ENCODE measurements at regions not wholly inside any gene's neighbourhood (a gene's known extent, or its start where the extent isn't known, plus 50 kb on each side); places are given as distances from the start of the nearest gene placed in this dataset.

GRCh38 chr6:885051-885590 lies 192.2 kb upstream of the EXOC2 start:
- peaks cover 2 to 31% (median 9%) of the 10 kb centered on the region in 5 experiments for H3K27me3 ChIP-seq (replicated peaks in 2 of 5; ENCODE audit: control insufficient read depth in 4 of 5, insufficient read depth in 5 of 5, low read length in 4 of 5)
- H3K4me3 ChIP-seq (ENCODE audit: control insufficient read depth in 1 of 7, extremely low read depth in 1 of 7, insufficient read depth in 4 of 7, low read depth in 2 of 7, low read length in 6 of 7) = no peak overlapping the region
- POLR2A ChIA-PET = interaction anchor here (0.7 kb wide), 1 partner anchor 20 kb away, joined by 3 read pairs; no protein-coding TSS in a partner anchor
- WGBS (ENCODE audit: insufficient coverage) = 75% methylated on average over 4 of the region's 7 CpGs
- DNase-seq = no peak
- CTCF ChIA-PET = interaction anchor here (1.2 kb wide), 1 partner anchor 551 kb away, joined by 3 read pairs; no protein-coding TSS in a partner anchor
- no peak overlapping the region for H3K27ac ChIP-seq (ENCODE audit: insufficient read depth in 1 of 2, low read depth in 1 of 2, low read length in 2 of 2, poor library complexity in 1 of 2, severe bottlenecking in 2 of 2)
- H3K4me1 ChIP-seq (ENCODE audit: control extremely low read depth in 1 of 4, control insufficient read depth in 4 of 4, insufficient read depth in 4 of 4, low read length in 3 of 4) = no peaks in the 10 kb centered on the region
- H3K9me3 ChIP-seq (ENCODE audit: control extremely low read depth in 1 of 5, control insufficient read depth in 4 of 5, insufficient read depth in 2 of 5, low read depth in 1 of 5, low read length in 4 of 5) = no peaks in the 10 kb centered on the region
- H3K36me3 ChIP-seq (ENCODE audit: control insufficient read depth in 4 of 4, insufficient read depth in 4 of 4, low read length in 3 of 4) = no peaks in the 10 kb centered on the region

- H3K4me3 ChIP-seq (ENCODE audit: control insufficient read depth in 1 of 7, extremely low read depth in 1 of 7, insufficient read depth in 4 of 7, low read depth in 2 of 7, low read length in 6 of 7) = no peak overlapping the region
- no peaks in the 10 kb centered on the region for H3K4me1 ChIP-seq (ENCODE audit: control extremely low read depth in 1 of 4, control insufficient read depth in 4 of 4, insufficient read depth in 4 of 4, low read length in 3 of 4)
- CTCF ChIA-PET = interaction anchor here (1.2 kb wide), 1 partner anchor 552 kb away, joined by 3 read pairs; no protein-coding TSS in a partner anchor
- H3K27me3 ChIP-seq (replicated peaks in 2 of 5; ENCODE audit: control insufficient read depth in 4 of 5, insufficient read depth in 5 of 5, low read length in 4 of 5) = peaks cover 2 to 31% (median 9%) of the 10 kb centered on the region in 5 experiments
- 100% methylated on average over 1 of the region's 2 CpGs for WGBS (ENCODE audit: insufficient coverage)
- POLR2A ChIA-PET = interaction anchor here (0.7 kb wide), 2 partner anchors 19 to 49 kb away, joined by 3 read pairs; no protein-coding TSS in a partner anchor
- no peaks in the 10 kb centered on the region for H3K36me3 ChIP-seq (ENCODE audit: control insufficient read depth in 4 of 4, insufficient read depth in 4 of 4, low read length in 3 of 4)
- DNase-seq = no peak
- H3K27ac ChIP-seq (ENCODE audit: insufficient read depth in 1 of 2, low read depth in 1 of 2, low read length in 2 of 2, poor library complexity in 1 of 2, severe bottlenecking in 2 of 2) = no peak overlapping the region
- no peaks in the 10 kb centered on the region for H3K9me3 ChIP-seq (ENCODE audit: control extremely low read depth in 1 of 5, control insufficient read depth in 4 of 5, insufficient read depth in 2 of 5, low read depth in 1 of 5, low read length in 4 of 5)
These were observed 191.6 kb upstream of the EXOC2 start for GRCh38 chr6:884570-884969.

GRCh38 chr6:882084-882598 lies 189.2 kb upstream of the EXOC2 start:
- no peak overlapping the region for H3K27ac ChIP-seq (ENCODE audit: insufficient read depth in 1 of 2, low read depth in 1 of 2, low read length in 2 of 2, poor library complexity in 1 of 2, severe bottlenecking in 2 of 2)
- H3K9me3 ChIP-seq (ENCODE audit: control extremely low read depth in 1 of 5, control insufficient read depth in 4 of 5, insufficient read depth in 2 of 5, low read depth in 1 of 5, low read length in 4 of 5) = no peaks in the 10 kb centered on the region
- H3K36me3 ChIP-seq (ENCODE audit: control insufficient read depth in 4 of 4, insufficient read depth in 4 of 4, low read length in 3 of 4) = no peaks in the 10 kb centered on the region
- whole genome bisulfite sequencing (ENCODE audit: insufficient coverage) = 79% methylated on average over 10 of the region's 11 CpGs
- H3K27me3 ChIP-seq (replicated peaks in 2 of 5; ENCODE audit: control insufficient read depth in 4 of 5, insufficient read depth in 5 of 5, low read length in 4 of 5) = peaks cover 2 to 41% (median 9%) of the 10 kb centered on the region in 5 experiments
- ChIA-PET CTCF (no interaction called here), POLR2A (no interaction called here)
- DNase-seq = no peak
- H3K4me3 ChIP-seq (ENCODE audit: control insufficient read depth in 1 of 7, extremely low read depth in 1 of 7, insufficient read depth in 4 of 7, low read depth in 2 of 7, low read length in 6 of 7) = no peak overlapping the region
- no peaks in the 10 kb centered on the region for H3K4me1 ChIP-seq (ENCODE audit: control extremely low read depth in 1 of 4, control insufficient read depth in 4 of 4, insufficient read depth in 4 of 4, low read length in 3 of 4)

DNA sequence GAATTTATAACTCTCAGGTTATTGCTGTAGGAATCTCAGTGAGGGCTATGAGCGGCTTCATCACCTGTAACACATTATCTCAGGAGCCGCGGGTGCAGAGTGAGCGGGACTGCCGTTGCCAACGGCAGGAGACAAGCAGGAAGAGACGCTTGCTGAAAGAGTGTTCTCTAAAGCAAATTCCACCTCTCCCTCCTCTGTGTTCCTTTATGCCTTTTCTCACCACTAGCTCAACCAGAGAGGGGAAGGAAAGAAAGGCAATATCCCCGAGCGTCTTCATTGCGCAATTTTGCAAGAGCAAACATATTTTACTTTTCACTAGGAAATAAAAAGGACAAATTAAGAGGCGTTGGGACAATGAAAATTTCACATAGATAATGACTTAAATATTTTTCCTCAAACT lies 185.2 kb upstream of the EXOC2 start:
- Histone ChIP-seq H3K4me3 (ENCODE audit: control insufficient read depth in 1 of 7, extremely low read depth in 1 of 7, insufficient read depth in 4 of 7, low read depth in 2 of 7, low read length in 6 of 7) (no peak overlapping the region), H3K27me3 (replicated peaks in 2 of 5; ENCODE audit: control insufficient read depth in 4 of 5, insufficient read depth in 5 of 5, low read length in 4 of 5) (peaks cover 3 to 46% (median 11%) of the 10 kb centered on the region in 5 experiments), H3K4me1 (ENCODE audit: control extremely low read depth in 1 of 4, control insufficient read depth in 4 of 4, insufficient read depth in 4 of 4, low read length in 3 of 4) (no peaks in the 10 kb centered on the region), H3K9me3 (ENCODE audit: control extremely low read depth in 1 of 5, control insufficient read depth in 4 of 5, insufficient read depth in 2 of 5, low read depth in 1 of 5, low read length in 4 of 5) (no peaks in the 10 kb centered on the region), H3K36me3 (ENCODE audit: control insufficient read depth in 4 of 4, insufficient read depth in 4 of 4, low read length in 3 of 4) (no peaks in the 10 kb centered on the region), H3K27ac (ENCODE audit: insufficient read depth in 1 of 2, low read depth in 1 of 2, low read length in 2 of 2, poor library complexity in 1 of 2, severe bottlenecking in 2 of 2) (no peak overlapping the region)
- POLR2A ChIA-PET = no interaction called here
- CTCF ChIA-PET = no interaction called here
- no CpG with 5 or more reads among the region's 11 CpGs for WGBS (ENCODE audit: insufficient coverage)
- no peak for DNase-seq

DNA sequence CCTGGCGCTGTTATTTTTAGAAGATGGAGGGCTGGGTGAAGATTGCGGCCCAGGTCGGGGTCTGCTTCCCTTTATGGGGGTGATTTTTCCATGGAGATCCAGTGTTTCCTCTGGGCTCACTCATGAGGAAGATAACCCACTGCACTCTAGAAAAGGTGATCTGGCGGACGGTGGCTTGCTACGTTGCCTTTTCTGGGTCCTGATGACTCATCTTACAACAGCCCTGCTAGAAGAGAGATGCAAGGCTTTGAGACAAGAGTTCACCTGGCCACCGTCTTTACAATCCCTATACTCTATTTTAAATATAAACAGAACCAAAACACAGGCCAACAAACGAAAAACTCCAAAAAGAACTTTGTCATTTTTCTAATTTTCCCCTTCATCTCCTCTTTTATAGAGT lies 182.1 kb upstream of the EXOC2 start:
- Histone ChIP-seq H3K36me3 (ENCODE audit: control insufficient read depth in 4 of 4, insufficient read depth in 4 of 4, low read length in 3 of 4) (no peaks in the 10 kb centered on the region), H3K4me1 (ENCODE audit: control extremely low read depth in 1 of 4, control insufficient read depth in 4 of 4, insufficient read depth in 4 of 4, low read length in 3 of 4) (no peaks in the 10 kb centered on the region), H3K27me3 (replicated peaks in 2 of 5; ENCODE audit: control insufficient read depth in 4 of 5, insufficient read depth in 5 of 5, low read length in 4 of 5) (peaks cover 2 to 32% (median 7%) of the 10 kb centered on the region in 5 experiments), H3K27ac (ENCODE audit: insufficient read depth in 1 of 2, low read depth in 1 of 2, low read length in 2 of 2, poor library complexity in 1 of 2, severe bottlenecking in 2 of 2) (no peak overlapping the region), H3K9me3 (ENCODE audit: control extremely low read depth in 1 of 5, control insufficient read depth in 4 of 5, insufficient read depth in 2 of 5, low read depth in 1 of 5, low read length in 4 of 5) (peaks cover 0 to 3% (median 0%) of the 10 kb centered on the region in 5 experiments), H3K4me3 (ENCODE audit: control insufficient read depth in 1 of 7, extremely low read depth in 1 of 7, insufficient read depth in 4 of 7, low read depth in 2 of 7, low read length in 6 of 7) (no peak overlapping the region)
- 78% methylated on average over 8 of the region's 8 CpGs for WGBS (ENCODE audit: insufficient coverage)
- DNase-seq = no peak
- POLR2A ChIA-PET = no interaction called here
- CTCF ChIA-PET = no interaction called here

DNA sequence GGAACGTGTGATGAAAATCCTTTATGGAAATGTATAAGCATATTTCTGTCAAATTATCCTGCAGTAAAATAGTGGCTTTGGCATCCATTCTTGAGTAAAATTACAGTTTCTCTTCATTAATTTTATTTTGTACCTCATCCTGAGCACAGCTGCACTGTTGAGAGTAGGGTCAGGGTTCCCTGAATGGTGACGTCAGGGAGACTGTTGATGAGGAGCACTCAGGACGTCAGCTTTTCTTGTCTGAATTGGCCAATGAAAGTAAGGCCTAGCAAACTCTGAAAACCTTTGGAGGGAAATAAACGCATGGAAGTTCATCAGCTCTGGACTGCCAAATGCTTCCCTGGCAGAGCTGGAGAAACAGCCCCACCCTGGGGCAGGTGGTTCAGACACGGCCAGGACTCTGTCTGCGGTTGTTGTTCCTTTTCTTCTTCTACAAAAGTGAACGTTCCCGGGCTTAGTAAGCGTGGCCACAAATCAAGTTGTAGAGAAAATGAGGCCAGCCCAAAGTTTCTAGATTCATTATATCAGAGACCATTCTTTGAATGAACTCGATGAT lies 179.7 kb upstream of the EXOC2 start:
- Histone ChIP-seq H3K36me3 (ENCODE audit: control insufficient read depth in 4 of 4, insufficient read depth in 4 of 4, low read length in 3 of 4) (no peaks in the 10 kb centered on the region), H3K4me3 (ENCODE audit: control insufficient read depth in 1 of 7, extremely low read depth in 1 of 7, insufficient read depth in 4 of 7, low read depth in 2 of 7, low read length in 6 of 7) (no peak overlapping the region), H3K27ac (ENCODE audit: insufficient read depth in 1 of 2, low read depth in 1 of 2, low read length in 2 of 2, poor library complexity in 1 of 2, severe bottlenecking in 2 of 2) (no peak overlapping the region), H3K27me3 (replicated peaks in 2 of 5; ENCODE audit: control insufficient read depth in 4 of 5, insufficient read depth in 5 of 5, low read length in 4 of 5) (peaks cover 2 to 25% (median 7%) of the 10 kb centered on the region in 5 experiments), H3K9me3 (ENCODE audit: control extremely low read depth in 1 of 5, control insufficient read depth in 4 of 5, insufficient read depth in 2 of 5, low read depth in 1 of 5, low read length in 4 of 5) (peaks cover 0 to 3% (median 0%) of the 10 kb centered on the region in 5 experiments), H3K4me1 (ENCODE audit: control extremely low read depth in 1 of 4, control insufficient read depth in 4 of 4, insufficient read depth in 4 of 4, low read length in 3 of 4) (no peaks in the 10 kb centered on the region)
- POLR2A ChIA-PET = no interaction called here
- DNase-seq = no peak
- 94% methylated on average over 7 of the region's 10 CpGs for WGBS (ENCODE audit: insufficient coverage)
- CTCF ChIA-PET = no interaction called here

- ChIA-PET CTCF (no interaction called here), POLR2A (no interaction called here)
- H3K36me3 ChIP-seq (ENCODE audit: control insufficient read depth in 4 of 4, insufficient read depth in 4 of 4, low read length in 3 of 4) = no peaks in the 10 kb centered on the region
- no peak for DNase-seq
- H3K27ac ChIP-seq (ENCODE audit: insufficient read depth in 1 of 2, low read depth in 1 of 2, low read length in 2 of 2, poor library complexity in 1 of 2, severe bottlenecking in 2 of 2) = no peak overlapping the region
- H3K4me1 ChIP-seq (ENCODE audit: control extremely low read depth in 1 of 4, control insufficient read depth in 4 of 4, insufficient read depth in 4 of 4, low read length in 3 of 4) = no peaks in the 10 kb centered on the region
- no CpG with 5 or more reads among the region's 6 CpGs for WGBS (ENCODE audit: insufficient coverage)
- H3K27me3 ChIP-seq (replicated peaks in 2 of 5; ENCODE audit: control insufficient read depth in 4 of 5, insufficient read depth in 5 of 5, low read length in 4 of 5) = peaks cover 2 to 21% (median 7%) of the 10 kb centered on the region in 5 experiments
- H3K4me3 ChIP-seq (ENCODE audit: control insufficient read depth in 1 of 7, extremely low read depth in 1 of 7, insufficient read depth in 4 of 7, low read depth in 2 of 7, low read length in 6 of 7) = no peak overlapping the region
- peaks cover 0 to 3% (median 0%) of the 10 kb centered on the region in 5 experiments for H3K9me3 ChIP-seq (ENCODE audit: control extremely low read depth in 1 of 5, control insufficient read depth in 4 of 5, insufficient read depth in 2 of 5, low read depth in 1 of 5, low read length in 4 of 5)
These were observed 178.6 kb upstream of the EXOC2 start for GRCh38 chr6:871503-871902.

All from common myeloid progenitor, CD34-positive (primary cell).